ENCODE measurements at regions not wholly inside any gene's neighbourhood (a gene's known extent, or its start where the extent isn't known, plus 50 kb on each side); places are given as distances from the start of the nearest gene placed in this dataset.

DNA sequence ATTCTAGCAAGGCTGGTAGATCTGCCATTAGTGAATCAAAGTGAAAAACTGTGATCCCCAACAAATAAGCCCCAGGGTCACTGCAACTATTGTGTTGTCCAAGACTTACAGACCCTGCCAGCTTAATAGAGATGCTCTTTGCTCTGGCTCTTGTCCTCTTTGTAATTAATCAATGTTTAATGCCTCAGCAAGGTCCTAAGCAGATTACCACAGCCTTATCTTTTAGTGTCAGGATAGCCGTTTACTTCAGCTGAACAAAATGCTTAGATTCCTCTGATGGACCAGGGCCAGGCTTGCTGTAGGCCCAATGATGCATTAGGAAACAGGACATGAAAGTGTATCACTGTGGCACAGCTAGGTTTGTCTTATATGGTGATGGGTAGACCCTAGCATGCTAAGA lies 353.3 kb downstream of the HACE1 start:
- BruUV-seq (replicated peaks), result no TSS peak
- dilution Hi-C loops (cut with MboI; ENCODE audit: extremely low pct_ligation_motif_present, low sequenced_read_pairs) (no loop called here), intact Hi-C loops (cut with micrococcal nuclease) (no loop called here)
- ChIA-PET CTCF (interaction anchor here (1.1 kb wide), 1 partner anchor 22 kb away, joined by 3 read pairs; no protein-coding TSS in a partner anchor), POLR2A (no interaction called here)
- Histone ChIP-seq H3K36me3 (ENCODE audit: control insufficient read depth in 2 of 2, extremely low read depth in 1 of 2, insufficient read depth in 2 of 2, low read length in 2 of 2) (no peaks in the 10 kb centered on the region), H3K4me2 (ENCODE audit: insufficient read depth, low read length) (no peak overlapping the region), H3K27ac (ENCODE audit: insufficient read depth, low read depth, low read length) (no peak overlapping the region), H3K9me3 (replicated peaks; ENCODE audit: control insufficient read depth, insufficient read depth, low read length) (no peaks in the 10 kb centered on the region), H3K4me1 (ENCODE audit: control insufficient read depth, extremely low read depth, insufficient read depth, low read length) (no peaks in the 10 kb centered on the region), H3K4me3 (replicated peaks in 1 of 3; ENCODE audit: insufficient read depth in 1 of 3, low read depth in 1 of 3, low read length in 3 of 3) (no peak overlapping the region), H2AFZ (ENCODE audit: low read depth, low read length) (no peak overlapping the region), H3K27me3 (ENCODE audit: control insufficient read depth in 2 of 2, insufficient read depth in 2 of 2, low read length in 2 of 2) (peaks cover 0 to 2% of the 10 kb centered on the region in 2 experiments), H3K9ac (replicated peaks; ENCODE audit: extremely low read depth, insufficient read depth, low read length) (no peak overlapping the region), H4K20me1 (replicated peaks; ENCODE audit: control insufficient read depth, extremely low read depth, insufficient read depth, low read length) (no peaks in the 10 kb centered on the region), H3K79me2 (ENCODE audit: control insufficient read depth, insufficient read depth, low read length) (no peaks in the 10 kb centered on the region), H3K9me1 (replicated peaks; ENCODE audit: control insufficient read depth, extremely low read depth, insufficient read depth, low read length) (no peaks in the 10 kb centered on the region)
- TF ChIP-seq GATA2 (IDR thresholded peaks at IDR 0.05; ENCODE audit: insufficient read depth, insufficient read length, low read depth, low read length) (no peak), JUN (IDR thresholded peaks at IDR 0.05; ENCODE audit: borderline replicate concordance, insufficient read depth, insufficient read length, low read depth) (no peak), POLR2A (IDR thresholded peaks at IDR 0.05; ENCODE audit: low read depth, low read length) (no peak), EZH2 (IDR thresholded peaks at IDR 0.05; ENCODE audit: borderline replicate concordance, low read depth, low read length, severe bottlenecking) (no peak), MYC (IDR thresholded peaks at IDR 0.05; ENCODE audit: low read depth, low read length) (no peak)
- TF ChIP-seq, protein P1, sequence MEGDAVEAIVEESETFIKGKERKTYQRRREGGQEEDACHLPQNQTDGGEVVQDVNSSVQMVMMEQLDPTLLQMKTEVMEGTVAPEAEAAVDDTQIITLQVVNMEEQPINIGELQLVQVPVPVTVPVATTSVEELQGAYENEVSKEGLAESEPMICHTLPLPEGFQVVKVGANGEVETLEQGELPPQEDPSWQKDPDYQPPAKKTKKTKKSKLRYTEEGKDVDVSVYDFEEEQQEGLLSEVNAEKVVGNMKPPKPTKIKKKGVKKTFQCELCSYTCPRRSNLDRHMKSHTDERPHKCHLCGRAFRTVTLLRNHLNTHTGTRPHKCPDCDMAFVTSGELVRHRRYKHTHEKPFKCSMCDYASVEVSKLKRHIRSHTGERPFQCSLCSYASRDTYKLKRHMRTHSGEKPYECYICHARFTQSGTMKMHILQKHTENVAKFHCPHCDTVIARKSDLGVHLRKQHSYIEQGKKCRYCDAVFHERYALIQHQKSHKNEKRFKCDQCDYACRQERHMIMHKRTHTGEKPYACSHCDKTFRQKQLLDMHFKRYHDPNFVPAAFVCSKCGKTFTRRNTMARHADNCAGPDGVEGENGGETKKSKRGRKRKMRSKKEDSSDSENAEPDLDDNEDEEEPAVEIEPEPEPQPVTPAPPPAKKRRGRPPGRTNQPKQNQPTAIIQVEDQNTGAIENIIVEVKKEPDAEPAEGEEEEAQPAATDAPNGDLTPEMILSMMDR (IDR thresholded peaks at IDR 0.05; ENCODE audit: extremely low read depth in 1 of 2, insufficient read depth in 1 of 2, low read depth in 1 of 2, low read length in 2 of 2), result no peak
- TF ChIP-seq, protein P2, sequence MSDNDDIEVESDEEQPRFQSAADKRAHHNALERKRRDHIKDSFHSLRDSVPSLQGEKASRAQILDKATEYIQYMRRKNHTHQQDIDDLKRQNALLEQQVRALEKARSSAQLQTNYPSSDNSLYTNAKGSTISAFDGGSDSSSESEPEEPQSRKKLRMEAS (IDR thresholded peaks at IDR 0.05; ENCODE audit: insufficient read depth, insufficient read length), result no peak
- no peak for FAIRE-seq
- no peak for DNase-seq (ENCODE audit: low read depth, low spot score)

All from endothelial cell of umbilical vein (primary cell).